Transverse colon (tissue), 3 donors: ENCODE measurements at regions not wholly inside any gene's neighbourhood (a gene's known extent, or its start where the extent isn't known, plus 50 kb on each side); places are given as distances from the start of the nearest gene placed in this dataset.

Experiments used
- POLR2A ChIP-seq: fragments of 450-650 bp; IDR thresholded peaks from one replicate; pipeline ENCODE4 v1.6.1; 2016; ENCODE audit warnings: antibody characterized with exemption, mild to moderate bottlenecking, moderate library complexity
- TF ChIP-seq, protein P1 (sequence below), 5 experiments: fragments of 200-600 bp in 3 of 5; fragments of 450-650 bp in 2 of 5; sonication (generic) in 3 of 5; IDR thresholded peaks; 1 replicate in 2 of 5; 2 replicates in 3 of 5; pipeline ENCODE4 v1.5.1; 2016 to 2017; ENCODE audit warnings: antibody characterized with exemption in 5 of 5, inconsistent platforms in 3 of 5, mild to moderate bottlenecking in 2 of 5, moderate library complexity in 1 of 5

DNA sequence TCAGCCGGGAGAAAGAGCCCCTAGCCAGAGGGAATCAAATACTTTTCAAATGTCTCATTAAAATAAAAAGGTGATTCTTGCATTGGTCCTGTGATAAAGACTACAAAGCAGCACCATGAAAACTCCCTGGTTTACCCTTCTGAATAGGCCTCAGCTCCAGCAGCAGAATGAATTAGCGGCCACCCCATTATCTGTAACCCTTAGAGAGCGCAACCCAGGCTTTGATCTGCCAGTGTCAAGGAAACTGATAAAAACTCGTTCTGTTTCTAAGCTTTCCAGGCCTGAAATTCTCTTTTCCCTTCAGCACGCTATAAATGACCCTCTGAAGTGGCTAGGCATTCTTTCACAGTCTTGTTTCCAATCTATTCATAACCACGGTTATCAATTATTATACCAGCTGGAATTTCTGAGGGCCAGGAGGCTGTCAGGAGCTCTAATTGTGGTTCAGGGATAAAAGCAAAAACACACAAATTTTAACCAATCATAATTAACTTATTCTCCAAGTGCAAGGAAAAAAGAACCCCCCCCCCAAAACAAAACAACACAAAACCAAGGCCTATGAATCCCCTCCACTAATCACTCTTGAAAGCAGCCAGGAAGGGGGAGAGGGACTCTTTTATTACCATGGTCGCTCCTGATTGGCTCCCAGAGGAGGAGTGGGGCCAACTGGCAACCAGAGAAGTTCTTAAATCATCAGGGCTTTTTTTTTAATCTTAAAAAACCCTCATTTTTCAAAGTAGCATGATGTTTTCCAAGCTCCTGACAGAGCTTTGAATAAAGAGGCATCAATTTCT is 258.9 kb downstream of the CYRIA start:
- TF ChIP-seq, protein P1, sequence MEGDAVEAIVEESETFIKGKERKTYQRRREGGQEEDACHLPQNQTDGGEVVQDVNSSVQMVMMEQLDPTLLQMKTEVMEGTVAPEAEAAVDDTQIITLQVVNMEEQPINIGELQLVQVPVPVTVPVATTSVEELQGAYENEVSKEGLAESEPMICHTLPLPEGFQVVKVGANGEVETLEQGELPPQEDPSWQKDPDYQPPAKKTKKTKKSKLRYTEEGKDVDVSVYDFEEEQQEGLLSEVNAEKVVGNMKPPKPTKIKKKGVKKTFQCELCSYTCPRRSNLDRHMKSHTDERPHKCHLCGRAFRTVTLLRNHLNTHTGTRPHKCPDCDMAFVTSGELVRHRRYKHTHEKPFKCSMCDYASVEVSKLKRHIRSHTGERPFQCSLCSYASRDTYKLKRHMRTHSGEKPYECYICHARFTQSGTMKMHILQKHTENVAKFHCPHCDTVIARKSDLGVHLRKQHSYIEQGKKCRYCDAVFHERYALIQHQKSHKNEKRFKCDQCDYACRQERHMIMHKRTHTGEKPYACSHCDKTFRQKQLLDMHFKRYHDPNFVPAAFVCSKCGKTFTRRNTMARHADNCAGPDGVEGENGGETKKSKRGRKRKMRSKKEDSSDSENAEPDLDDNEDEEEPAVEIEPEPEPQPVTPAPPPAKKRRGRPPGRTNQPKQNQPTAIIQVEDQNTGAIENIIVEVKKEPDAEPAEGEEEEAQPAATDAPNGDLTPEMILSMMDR (IDR thresholded peaks at IDR 0.05), result no peak
- TF ChIP-seq POLR2A, result no peak
